Osteocyte (in vitro differentiated cells): ENCODE measurements at regions not wholly inside any gene's neighbourhood (a gene's known extent, or its start where the extent isn't known, plus 50 kb on each side); places are given as distances from the start of the nearest gene placed in this dataset.

Experiments used
- DNase-seq: peaks from one replicate; pipeline ENCODE4 v3.0.0; 2021; ENCODE audit warnings: mixed read lengths; ENCODE audit not compliant: unreplicated experiment; ENCODE audit errors: extremely low spot score
- H3K27ac Mint-ChIP-seq: one replicate; pipeline ENCODE4 v1.8.0; 2021; ENCODE audit warnings: mild to moderate bottlenecking, mixed read lengths; ENCODE audit not compliant: unreplicated experiment
- H3K27me3 Mint-ChIP-seq: one replicate; pipeline ENCODE4 v1.8.0; 2021; ENCODE audit warnings: mixed read lengths; ENCODE audit not compliant: unreplicated experiment
- H3K36me3 Mint-ChIP-seq: one replicate; pipeline ENCODE4 v1.8.0; 2021; ENCODE audit warnings: mixed read lengths; ENCODE audit not compliant: unreplicated experiment
- H3K4me1 Mint-ChIP-seq: one replicate; pipeline ENCODE4 v1.8.0; 2021; ENCODE audit warnings: mixed read lengths; ENCODE audit not compliant: unreplicated experiment
- H3K4me3 Mint-ChIP-seq: one replicate; pipeline ENCODE4 v1.8.0; 2021; ENCODE audit warnings: mild to moderate bottlenecking, moderate library complexity, mixed read lengths; ENCODE audit not compliant: unreplicated experiment
- H3K9me3 Mint-ChIP-seq: one replicate; pipeline ENCODE4 v1.8.0; 2021; ENCODE audit warnings: mixed read lengths; ENCODE audit not compliant: unreplicated experiment
- CTCF ChIP-seq: fragments of 200-600 bp; sonication (generic); IDR thresholded peaks from 2 replicates; pipeline ENCODE4 v1.5.0; 2021; ENCODE audit warnings: antibody characterized with exemption, mild to moderate bottlenecking, moderate library complexity

GRCh38 chr1:114333690-114334089 lies 177.3 kb downstream of the TRIM33 start:
- no peak for DNase-seq
- Mint-ChIP-seq H3K4me3 (no peak overlapping the region), H3K9me3 (no peaks in the 10 kb centered on the region), H3K27me3 (peaks cover 47% of the 10 kb centered on the region), H3K36me3 (no peaks in the 10 kb centered on the region), H3K27ac (no peak overlapping the region), H3K4me1 (no peaks in the 10 kb centered on the region)
- no peak for TF ChIP-seq CTCF

DNA sequence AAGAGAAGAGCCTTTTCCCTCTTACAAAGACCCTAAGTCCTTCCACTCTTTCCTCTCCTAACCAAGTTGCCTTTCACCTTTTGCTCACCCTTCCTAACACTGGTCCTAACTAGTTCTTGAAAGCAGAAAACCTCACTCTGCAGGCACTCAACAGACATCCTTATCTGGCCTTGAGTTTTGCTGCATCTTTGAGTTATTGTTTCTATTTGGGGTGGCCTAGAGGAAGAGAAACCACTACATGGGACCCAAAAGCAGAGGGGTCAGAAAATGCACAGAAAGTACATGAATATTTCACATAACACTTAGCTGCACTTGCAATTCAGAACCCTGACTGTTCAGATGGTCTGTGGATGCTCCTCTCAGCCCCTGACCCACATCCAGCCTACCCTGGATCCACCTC lies 178.3 kb upstream of the SYT6 start:
- H3K4me3 Mint-ChIP-seq, result no peak overlapping the region
- peaks cover 53% of the 10 kb centered on the region for H3K27me3 Mint-ChIP-seq
- H3K9me3 Mint-ChIP-seq, result no peaks in the 10 kb centered on the region
- H3K4me1 Mint-ChIP-seq, result no peaks in the 10 kb centered on the region
- no peaks in the 10 kb centered on the region for H3K36me3 Mint-ChIP-seq
- no peak for TF ChIP-seq CTCF
- DNase-seq, result no peak
- no peak overlapping the region for H3K27ac Mint-ChIP-seq

- peaks cover 56% of the 10 kb centered on the region for H3K27me3 Mint-ChIP-seq
- H3K4me3 Mint-ChIP-seq, result no peak overlapping the region
- no peaks in the 10 kb centered on the region for H3K36me3 Mint-ChIP-seq
- no peak for TF ChIP-seq CTCF
- DNase-seq, result no peak
- H3K9me3 Mint-ChIP-seq, result no peaks in the 10 kb centered on the region
- H3K27ac Mint-ChIP-seq, result no peak overlapping the region
- H3K4me1 Mint-ChIP-seq, result no peaks in the 10 kb centered on the region
Measured at GRCh38 chr1:114330451-114330983, 176.8 kb upstream of the SYT6 start.

GRCh38 chr1:114328361-114328904 lies 174.8 kb upstream of the SYT6 start:
- Mint-ChIP-seq H3K27ac (no peak overlapping the region), H3K9me3 (no peaks in the 10 kb centered on the region), H3K4me1 (no peaks in the 10 kb centered on the region), H3K27me3 (peaks cover 43% of the 10 kb centered on the region), H3K4me3 (no peak overlapping the region), H3K36me3 (no peaks in the 10 kb centered on the region)
- TF ChIP-seq CTCF, result no peak
- no peak for DNase-seq

DNA sequence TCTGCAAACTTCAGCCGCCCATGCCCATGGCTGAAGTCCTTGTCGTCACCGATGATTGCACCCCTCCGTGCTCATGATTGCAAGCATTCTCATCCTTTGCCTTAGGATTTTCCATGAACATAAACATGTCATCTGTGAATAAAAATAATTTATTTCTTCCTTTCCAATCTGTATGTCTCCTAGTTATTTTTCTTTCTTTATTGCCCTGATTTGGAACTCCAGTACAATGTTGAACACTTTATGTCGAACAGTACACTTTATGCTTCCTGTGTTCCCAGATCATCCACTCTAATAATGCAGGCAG lies 170.9 kb upstream of the SYT6 start:
- Mint-ChIP-seq H3K9me3 (no peaks in the 10 kb centered on the region), H3K4me3 (no peak overlapping the region), H3K27me3 (peaks cover 17% of the 10 kb centered on the region), H3K36me3 (no peaks in the 10 kb centered on the region), H3K4me1 (peaks cover 16% of the 10 kb centered on the region), H3K27ac (no peak overlapping the region)
- no peak for TF ChIP-seq CTCF
- DNase-seq, result no peak
